ENCODE measurements at regions not wholly inside any gene's neighbourhood (a gene's known extent, or its start where the extent isn't known, plus 50 kb on each side); places are given as distances from the start of the nearest gene placed in this dataset.

GRCh38 chr3:181764544-181764943, 52.8 kb downstream of the SOX2 start:
- DNase-seq (ENCODE audit: insufficient read length, low spot score) (no peak), FAIRE-seq (no peak)
- no peak for TF ChIP-seq PAX5 (IDR thresholded peaks at IDR 0.05; ENCODE audit: insufficient read depth, low read length, severe bottlenecking)
- TF ChIP-seq POLR2A (IDR thresholded peaks at IDR 0.05; ENCODE audit: low read depth, low read length) = no peak
- no peak for TF ChIP-seq POLR2AphosphoS5 (IDR thresholded peaks at IDR 0.05; ENCODE audit: low read depth, low read length)
- TF ChIP-seq SPI1 (IDR thresholded peaks at IDR 0.05; ENCODE audit: low read depth, low read length) = no peak
- TF ChIP-seq POU2F2 (IDR thresholded peaks at IDR 0.05; ENCODE audit: low read depth, low read length) = no peak
- TF ChIP-seq TAF1 (IDR thresholded peaks at IDR 0.05; ENCODE audit: low read depth, low read length) = no peak

GRCh38 chr3:181770296-181770695, 58.6 kb downstream of the SOX2 start:
- FAIRE-seq (no peak), DNase-seq (ENCODE audit: insufficient read length, low spot score) (no peak)
- TF ChIP-seq TAF1 (IDR thresholded peaks at IDR 0.05; ENCODE audit: low read depth, low read length) = no peak
- TF ChIP-seq POLR2A (IDR thresholded peaks at IDR 0.05; ENCODE audit: low read depth, low read length) = no peak
- TF ChIP-seq PAX5 (IDR thresholded peaks at IDR 0.05; ENCODE audit: insufficient read depth, low read length, severe bottlenecking) = no peak
- TF ChIP-seq SPI1 (IDR thresholded peaks at IDR 0.05; ENCODE audit: low read depth, low read length) = no peak
- TF ChIP-seq POLR2AphosphoS5 (IDR thresholded peaks at IDR 0.05; ENCODE audit: low read depth, low read length) = no peak
- no peak for TF ChIP-seq POU2F2 (IDR thresholded peaks at IDR 0.05; ENCODE audit: low read depth, low read length)

- TF ChIP-seq POU2F2 (IDR thresholded peaks at IDR 0.05; ENCODE audit: low read depth, low read length) (no peak), SPI1 (IDR thresholded peaks at IDR 0.05; ENCODE audit: low read depth, low read length) (peak; percentile 57)
- DNase-seq (ENCODE audit: insufficient read length, low spot score) (no peak), FAIRE-seq (no peak)
These were observed 59.4 kb downstream of the SOX2 start for GRCh38 chr3:181771120-181771519.

- TF ChIP-seq POU2F2 (IDR thresholded peaks at IDR 0.05; ENCODE audit: low read depth, low read length) = no peak
- TF ChIP-seq POLR2AphosphoS5 (IDR thresholded peaks at IDR 0.05; ENCODE audit: low read depth, low read length) = no peak
- no peak for TF ChIP-seq SPI1 (IDR thresholded peaks at IDR 0.05; ENCODE audit: low read depth, low read length)
- TF ChIP-seq POLR2A (IDR thresholded peaks at IDR 0.05; ENCODE audit: low read depth, low read length) = no peak
- TF ChIP-seq PAX5 (IDR thresholded peaks at IDR 0.05; ENCODE audit: insufficient read depth, low read length, severe bottlenecking) = no peak
- TF ChIP-seq TAF1 (IDR thresholded peaks at IDR 0.05; ENCODE audit: low read depth, low read length) = no peak
- DNase-seq (ENCODE audit: insufficient read length, low spot score) (no peak), FAIRE-seq (no peak)
These were observed 60.4 kb downstream of the SOX2 start for GRCh38 chr3:181772166-181772565.

GRCh38 chr3:181773921-181774320, 62.2 kb downstream of the SOX2 start:
- DNase-seq (ENCODE audit: insufficient read length, low spot score) (no peak), FAIRE-seq (no peak)
- TF ChIP-seq POLR2A (IDR thresholded peaks at IDR 0.05; ENCODE audit: low read depth, low read length) = no peak
- no peak for TF ChIP-seq SPI1 (IDR thresholded peaks at IDR 0.05; ENCODE audit: low read depth, low read length)
- no peak for TF ChIP-seq TAF1 (IDR thresholded peaks at IDR 0.05; ENCODE audit: low read depth, low read length)
- no peak for TF ChIP-seq PAX5 (IDR thresholded peaks at IDR 0.05; ENCODE audit: insufficient read depth, low read length, severe bottlenecking)
- no peak for TF ChIP-seq POU2F2 (IDR thresholded peaks at IDR 0.05; ENCODE audit: low read depth, low read length)
- no peak for TF ChIP-seq POLR2AphosphoS5 (IDR thresholded peaks at IDR 0.05; ENCODE audit: low read depth, low read length)

GRCh38 chr3:181782306-181782954, 70.7 kb downstream of the SOX2 start:
- DNase-seq (ENCODE audit: insufficient read length, low spot score) (no peak), FAIRE-seq (no peak)
- TF ChIP-seq PAX5 (IDR thresholded peaks at IDR 0.05; ENCODE audit: insufficient read depth, low read length, severe bottlenecking) = no peak
- no peak for TF ChIP-seq POLR2A (IDR thresholded peaks at IDR 0.05; ENCODE audit: low read depth, low read length)
- no peak for TF ChIP-seq POU2F2 (IDR thresholded peaks at IDR 0.05; ENCODE audit: low read depth, low read length)
- no peak for TF ChIP-seq SPI1 (IDR thresholded peaks at IDR 0.05; ENCODE audit: low read depth, low read length)
- TF ChIP-seq POLR2AphosphoS5 (IDR thresholded peaks at IDR 0.05; ENCODE audit: low read depth, low read length) = no peak
- no peak for TF ChIP-seq TAF1 (IDR thresholded peaks at IDR 0.05; ENCODE audit: low read depth, low read length)

- TF ChIP-seq POLR2AphosphoS5 (IDR thresholded peaks at IDR 0.05; ENCODE audit: low read depth, low read length) = no peak
- no peak for TF ChIP-seq POU2F2 (IDR thresholded peaks at IDR 0.05; ENCODE audit: low read depth, low read length)
- TF ChIP-seq PAX5 (IDR thresholded peaks at IDR 0.05; ENCODE audit: insufficient read depth, low read length, severe bottlenecking) = no peak
- TF ChIP-seq TAF1 (IDR thresholded peaks at IDR 0.05; ENCODE audit: low read depth, low read length) = no peak
- TF ChIP-seq SPI1 (IDR thresholded peaks at IDR 0.05; ENCODE audit: low read depth, low read length) = no peak
- no peak for TF ChIP-seq POLR2A (IDR thresholded peaks at IDR 0.05; ENCODE audit: low read depth, low read length)
- no peak for FAIRE-seq
These were observed 78.8 kb downstream of the SOX2 start for GRCh38 chr3:181790561-181790960.

GRCh38 chr3:181791056-181791955, 79.6 kb downstream of the SOX2 start:
- FAIRE-seq = no peak
- no peak for TF ChIP-seq POU2F2 (IDR thresholded peaks at IDR 0.05; ENCODE audit: low read depth, low read length)
- TF ChIP-seq TAF1 (IDR thresholded peaks at IDR 0.05; ENCODE audit: low read depth, low read length) = no peak
- TF ChIP-seq PAX5 (IDR thresholded peaks at IDR 0.05; ENCODE audit: insufficient read depth, low read length, severe bottlenecking) = no peak
- TF ChIP-seq POLR2A (IDR thresholded peaks at IDR 0.05; ENCODE audit: low read depth, low read length) = no peak
- no peak for TF ChIP-seq POLR2AphosphoS5 (IDR thresholded peaks at IDR 0.05; ENCODE audit: low read depth, low read length)
- no peak for TF ChIP-seq SPI1 (IDR thresholded peaks at IDR 0.05; ENCODE audit: low read depth, low read length)
- no peak for DNase-seq (ENCODE audit: insufficient read length, low spot score)

More at GRCh38 chr3:181790561-181790960, 78.8 kb downstream of the SOX2 start:
- DNase-seq (ENCODE audit: insufficient read length, low spot score) = no peak

- DNase-seq (ENCODE audit: insufficient read length, low spot score) (no peak), FAIRE-seq (no peak)
- TF ChIP-seq TAF1 (IDR thresholded peaks at IDR 0.05; ENCODE audit: low read depth, low read length) (no peak), SPI1 (IDR thresholded peaks at IDR 0.05; ENCODE audit: low read depth, low read length) (no peak), POU2F2 (IDR thresholded peaks at IDR 0.05; ENCODE audit: low read depth, low read length) (no peak), POLR2AphosphoS5 (IDR thresholded peaks at IDR 0.05; ENCODE audit: low read depth, low read length) (no peak), POLR2A (IDR thresholded peaks at IDR 0.05; ENCODE audit: low read depth, low read length) (no peak), PAX5 (IDR thresholded peaks at IDR 0.05; ENCODE audit: insufficient read depth, low read length, severe bottlenecking) (no peak)
These were observed 81.3 kb downstream of the SOX2 start for GRCh38 chr3:181793006-181793405.
